Breast epithelium (tissue), 4 donors: ENCODE measurements at regions not wholly inside any gene's neighbourhood (a gene's known extent, or its start where the extent isn't known, plus 50 kb on each side); places are given as distances from the start of the nearest gene placed in this dataset.

Experiments
- DNase-seq, 2 donors: peaks; one replicate each; pipeline ENCODE4 v3.0.0-alpha.2; 2019; ENCODE audit warnings: low spot score in 2 of 2
- H3K27ac ChIP-seq, 2 donors: fragments of 200-600 bp; sonication (generic) in 1 of 2; one replicate each; pipeline ENCODE4 v1.5.1; 2016 to 2019; ENCODE audit warnings: mild to moderate bottlenecking in 1 of 2
- H3K27me3 ChIP-seq, 2 donors: fragments of 200-600 bp; sonication (generic) in 1 of 2; one replicate each; pipeline versions ENCODE4 v1.5.1 to v1.6.0; 2017 to 2019; ENCODE audit warnings: control low read depth in 1 of 2, mild to moderate bottlenecking in 1 of 2
- H3K36me3 ChIP-seq: fragments of 200-600 bp; one replicate; pipeline ENCODE4 v1.5.1; 2019
- H3K4me1 ChIP-seq, 2 donors: fragments of 200-600 bp; sonication (generic); one replicate each; pipeline ENCODE4 v1.5.1; 2016 to 2019; ENCODE audit warnings: control low read depth in 1 of 2
- H3K4me3 ChIP-seq, 3 donors: fragments of 200-600 bp; sonication (generic); 1 replicate in 2 of 3; 2 replicates in 1 of 3; pipeline ENCODE4 v1.5.1; 2016 to 2019; ENCODE audit warnings: mild to moderate bottlenecking in 3 of 3, moderate library complexity in 2 of 3
- H3K9me3 ChIP-seq, 2 donors: fragments of 200-600 bp; sonication (generic) in 1 of 2; one replicate each; pipeline ENCODE4 v1.5.1; 2016 to 2019; ENCODE audit warnings: control low read depth in 1 of 2
- CTCF ChIP-seq, 3 donors: fragments of 450-650 bp; IDR thresholded peaks; one replicate each; pipeline ENCODE4 v1.5.1; 2016 to 2017; ENCODE audit warnings: antibody characterized with exemption in 3 of 3, mild to moderate bottlenecking in 3 of 3, moderate library complexity in 3 of 3
- POLR2A ChIP-seq: fragments of 450-650 bp; IDR thresholded peaks from one replicate; pipeline ENCODE4 v1.6.1; 2016; ENCODE audit warnings: antibody characterized with exemption, mild to moderate bottlenecking, moderate library complexity
- POLR2AphosphoS5 ChIP-seq, 3 donors: sonication (generic); formaldehyde crosslinking; IDR thresholded peaks; one replicate each; pipeline ENCODE4 v1.6.1; 2017; ENCODE audit warnings: antibody characterized with exemption in 3 of 3
- intact Hi-C: fragments of 100-400 bp; cut with DNase I; formaldehyde crosslinking; loops from one replicate; pipeline ENCODE4 v1.15.1; 2023; ENCODE audit warnings: low total_unique reads

GRCh38 chr10:43806831-43807640 lies 158.4 kb upstream of the ZNF32 start:
- DNase-seq: no peak
- no peaks in the 10 kb centered on the region for H3K4me1 ChIP-seq
- no peaks in the 10 kb centered on the region for H3K36me3 ChIP-seq
- H3K9me3 ChIP-seq: no peaks in the 10 kb centered on the region
- no peak overlapping the region for H3K4me3 ChIP-seq
- TF ChIP-seq POLR2A (no peak), POLR2AphosphoS5 (IDR thresholded peaks at IDR 0.05) (no peak), CTCF (IDR thresholded peaks at IDR 0.05) (no peak)
- H3K27me3 ChIP-seq: no peaks in the 10 kb centered on the region
- intact Hi-C loops: no loop called here
- H3K27ac ChIP-seq: no peak overlapping the region

- Histone ChIP-seq H3K27ac (no peak overlapping the region), H3K4me1 (no peaks in the 10 kb centered on the region), H3K9me3 (no peaks in the 10 kb centered on the region), H3K36me3 (no peaks in the 10 kb centered on the region), H3K27me3 (no peaks in the 10 kb centered on the region), H3K4me3 (no peak overlapping the region)
- no peak for DNase-seq
- TF ChIP-seq POLR2AphosphoS5 (IDR thresholded peaks at IDR 0.05) (no peak), CTCF (IDR thresholded peaks at IDR 0.05) (no peak), POLR2A (no peak)
- intact Hi-C loops: no loop called here
These were observed 155.1 kb upstream of the ZNF32 start for GRCh38 chr10:43803791-43804190.

- H3K9me3 ChIP-seq: no peaks in the 10 kb centered on the region
- H3K36me3 ChIP-seq: no peaks in the 10 kb centered on the region
- H3K4me1 ChIP-seq: no peaks in the 10 kb centered on the region
- no peaks in the 10 kb centered on the region for H3K27me3 ChIP-seq
- TF ChIP-seq POLR2A: no peak
- TF ChIP-seq POLR2AphosphoS5 (IDR thresholded peaks at IDR 0.05): no peak
- no peak for TF ChIP-seq CTCF (IDR thresholded peaks at IDR 0.05)
- H3K4me3 ChIP-seq: no peak overlapping the region
- intact Hi-C loops: no loop called here
- H3K27ac ChIP-seq: no peak overlapping the region
- no peak for DNase-seq
These were observed 154.5 kb upstream of the ZNF32 start for GRCh38 chr10:43802988-43803696.

- H3K9me3 ChIP-seq: no peaks in the 10 kb centered on the region
- no peaks in the 10 kb centered on the region for H3K4me1 ChIP-seq
- H3K27me3 ChIP-seq: no peaks in the 10 kb centered on the region
- H3K36me3 ChIP-seq: no peaks in the 10 kb centered on the region
- intact Hi-C loops: no loop called here
- H3K4me3 ChIP-seq: no peak overlapping the region
- TF ChIP-seq POLR2AphosphoS5 (IDR thresholded peaks at IDR 0.05) (no peak), CTCF (IDR thresholded peaks at IDR 0.05) (no peak), POLR2A (no peak)
- H3K27ac ChIP-seq: peak overlapping the region in 1 of 2 donors; percentile 75
- DNase-seq: no peak
These were observed 152.9 kb upstream of the ZNF32 start for GRCh38 chr10:43801626-43802025.

GRCh38 chr10:43801140-43801539 lies 152.5 kb upstream of the ZNF32 start:
- Histone ChIP-seq H3K4me1 (no peaks in the 10 kb centered on the region), H3K9me3 (no peaks in the 10 kb centered on the region), H3K27me3 (no peaks in the 10 kb centered on the region), H3K4me3 (no peak overlapping the region), H3K36me3 (no peaks in the 10 kb centered on the region), H3K27ac (peak overlapping the region in 1 of 2 donors; percentile 75)
- no peak for TF ChIP-seq CTCF (IDR thresholded peaks at IDR 0.05)
- no peak for TF ChIP-seq POLR2A
- TF ChIP-seq POLR2AphosphoS5 (IDR thresholded peaks at IDR 0.05): no peak
- DNase-seq: no peak
- intact Hi-C loops: no loop called here
